HEK293 (cell line): ENCODE measurements at regions not wholly inside any gene's neighbourhood (a gene's known extent, or its start where the extent isn't known, plus 50 kb on each side); places are given as distances from the start of the nearest gene placed in this dataset.

Experiments
- CTCF ChIA-PET: fragments of 350-600 bp; formaldehyde crosslinking; extraction: SDS; loops from one replicate; lab custom pipeline; 2021; ENCODE audit warnings: antibody characterized with exemption; lab: Yijun Ruan, JAX
- POLR2A ChIA-PET: fragments of 300-600 bp; formaldehyde crosslinking; extraction: SDS; loops from one replicate; lab custom pipeline; 2020; ENCODE audit warnings: antibody characterized with exemption, inconsistent platforms; lab: Yijun Ruan, JAX
- H3K27ac ChIP-seq: fragments of 200-500 bp; sonication (Bioruptor generic); 2 replicates; pipeline ENCODE4 v1.5.1; 2014; ENCODE audit warnings: low read depth, low read length, control low read depth, inconsistent platforms; ENCODE audit errors: extremely low read depth
- H3K36me3 ChIP-seq, 2 experiments: fragments of 200-500 bp in 1 of 2; sonication (Bioruptor generic) in 1 of 2; 1 replicate in 1 of 2; 2 replicates in 1 of 2; pipeline ENCODE4 v1.5.1; 2014 to 2017; ENCODE audit warnings: inconsistent platforms in 2 of 2, low read length in 2 of 2; ENCODE audit not compliant: control insufficient read depth in 2 of 2, insufficient read depth in 1 of 2
- H3K4me1 ChIP-seq: fragments of 200-500 bp; sonication (Bioruptor generic); 2 replicates; pipeline ENCODE4 v1.5.1; 2014; ENCODE audit warnings: mild to moderate bottlenecking, low read length, inconsistent platforms; ENCODE audit not compliant: control insufficient read depth, insufficient read depth
- H3K4me3 ChIP-seq: 2 replicates; pipeline ENCODE4 v1.5.1; 2011; ENCODE audit warnings: low read depth, mild to moderate bottlenecking, control low read depth, low read length, moderate library complexity
- H3K9me3 ChIP-seq: fragments of 200-500 bp; sonication (Bioruptor generic); 2 replicates; pipeline ENCODE4 v1.5.1; 2014; ENCODE audit warnings: low read depth, low read length, inconsistent platforms; ENCODE audit not compliant: control insufficient read depth, insufficient read depth
- BCL11A ChIP-seq: fragments of 450-650 bp; formaldehyde crosslinking; IDR thresholded peaks from 2 replicates; pipeline ENCODE4 v1.5.1; 2016; ENCODE audit warnings: low read depth, missing biosample characterization, missing genetic modification characterization
- SETDB1 ChIP-seq: IDR thresholded peaks from one replicate; pipeline ENCODE4 v1.6.1; 2017; ENCODE audit warnings: mild to moderate bottlenecking, low read length, moderate library complexity, mixed read lengths; ENCODE audit not compliant: insufficient read length
- ZNF112 ChIP-seq: fragments of 450-650 bp; formaldehyde crosslinking; IDR thresholded peaks from 2 replicates; pipeline ENCODE4 v1.5.0; 2017; ENCODE audit warnings: missing biosample characterization, missing genetic modification characterization
- ZNF169 ChIP-seq: fragments of 450-650 bp; formaldehyde crosslinking; IDR thresholded peaks from 2 replicates; pipeline ENCODE4 v1.5.1; 2016; ENCODE audit warnings: missing biosample characterization, missing genetic modification characterization
- ZNF223 ChIP-seq: fragments of 450-650 bp; formaldehyde crosslinking; IDR thresholded peaks from 2 replicates; pipeline ENCODE4 v1.5.1; 2016; ENCODE audit warnings: missing biosample characterization, missing genetic modification characterization
- ZNF366 ChIP-seq: fragments of 450-650 bp; formaldehyde crosslinking; conservative IDR thresholded peaks from 2 replicates; pipeline ENCODE4 v1.5.1; 2016; ENCODE audit warnings: missing biosample characterization, missing genetic modification characterization
- ZNF391 ChIP-seq: fragments of 450-650 bp; formaldehyde crosslinking; IDR thresholded peaks from 2 replicates; pipeline ENCODE4 v1.5.1; 2016; ENCODE audit warnings: low read depth, missing biosample characterization, missing genetic modification characterization, borderline replicate concordance
- ZNF530 ChIP-seq: fragments of 450-650 bp; formaldehyde crosslinking; IDR thresholded peaks from 2 replicates; pipeline ENCODE4 v1.5.1; 2016; ENCODE audit warnings: low read depth, missing biosample characterization, missing genetic modification characterization
- ZNF654 ChIP-seq: fragments of 450-650 bp; formaldehyde crosslinking; IDR thresholded peaks from 2 replicates; pipeline ENCODE4 v1.5.1; 2016; ENCODE audit warnings: low read depth, missing biosample characterization, missing genetic modification characterization
- ZSCAN23 ChIP-seq: fragments of 450-650 bp; formaldehyde crosslinking; IDR thresholded peaks from 2 replicates; pipeline ENCODE4 v1.5.1; 2016; ENCODE audit warnings: missing biosample characterization, missing genetic modification characterization
- TF ChIP-seq, protein P1 (sequence below): fragments of 450-650 bp; formaldehyde crosslinking; IDR thresholded peaks from 2 replicates; pipeline ENCODE4 v1.5.1; 2016; ENCODE audit warnings: missing biosample characterization, missing genetic modification characterization
- TF ChIP-seq, protein P2 (sequence below): fragments of 450-650 bp; IDR thresholded peaks from 2 replicates; pipeline ENCODE4 v1.5.1; 2018; ENCODE audit warnings: missing biosample characterization, mild to moderate bottlenecking, missing genetic modification characterization
- TF ChIP-seq, protein P3 (sequence below): fragments of 450-650 bp; formaldehyde crosslinking; IDR thresholded peaks from 2 replicates; pipeline ENCODE4 v1.5.1; 2016; ENCODE audit warnings: missing biosample characterization, missing genetic modification characterization, borderline replicate concordance

DNA sequence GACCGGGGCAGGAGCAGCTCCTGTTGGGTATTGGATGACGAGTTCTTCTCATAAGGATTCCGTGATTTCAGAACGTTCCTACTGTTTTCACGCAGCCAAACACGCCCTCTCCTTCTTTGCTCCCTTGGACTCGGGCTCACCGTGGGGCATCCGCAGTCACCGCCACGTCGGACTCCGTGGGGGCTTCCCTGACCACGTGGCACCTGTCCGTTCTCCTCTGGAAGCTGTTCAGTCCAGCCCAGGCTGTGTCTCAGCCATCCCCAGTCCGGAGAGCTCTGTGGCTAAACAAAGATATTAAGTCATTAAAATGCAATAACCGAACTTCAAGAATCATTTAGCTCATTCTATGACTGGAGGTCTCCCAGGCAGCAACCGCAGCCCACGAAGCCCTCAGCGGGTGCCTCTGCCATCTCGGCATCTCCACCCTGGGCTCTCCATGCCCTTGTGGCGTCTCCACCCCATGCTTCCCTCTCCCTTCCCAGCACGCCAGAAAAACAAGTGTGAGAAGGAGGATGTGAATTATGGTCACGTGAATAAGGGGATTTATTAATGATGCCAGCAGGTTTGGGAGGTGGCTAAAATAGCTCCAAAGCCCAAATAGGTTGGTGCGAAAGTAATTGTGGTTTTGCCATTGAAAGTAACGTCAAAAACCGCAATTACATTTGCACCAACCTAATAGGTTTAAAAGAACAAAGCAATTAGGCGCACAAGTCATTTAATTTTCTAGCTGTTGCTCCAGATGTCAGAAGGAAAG is 224.6 kb upstream of the PPP2R2D start:
- H3K4me1 ChIP-seq: no peaks in the 10 kb centered on the region
- ChIA-PET CTCF (no interaction called here), POLR2A (no interaction called here)
- no peak overlapping the region for H3K4me3 ChIP-seq
- TF ChIP-seq ZNF223: no peak
- TF ChIP-seq ZNF366: no peak
- TF ChIP-seq, protein P1, sequence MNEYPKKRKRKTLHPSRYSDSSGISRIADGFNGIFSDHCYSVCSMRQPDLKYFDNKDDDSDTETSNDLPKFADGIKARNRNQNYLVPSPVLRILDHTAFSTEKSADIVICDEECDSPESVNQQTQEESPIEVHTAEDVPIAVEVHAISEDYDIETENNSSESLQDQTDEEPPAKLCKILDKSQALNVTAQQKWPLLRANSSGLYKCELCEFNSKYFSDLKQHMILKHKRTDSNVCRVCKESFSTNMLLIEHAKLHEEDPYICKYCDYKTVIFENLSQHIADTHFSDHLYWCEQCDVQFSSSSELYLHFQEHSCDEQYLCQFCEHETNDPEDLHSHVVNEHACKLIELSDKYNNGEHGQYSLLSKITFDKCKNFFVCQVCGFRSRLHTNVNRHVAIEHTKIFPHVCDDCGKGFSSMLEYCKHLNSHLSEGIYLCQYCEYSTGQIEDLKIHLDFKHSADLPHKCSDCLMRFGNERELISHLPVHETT (tag by site-specific recombination): no peak
- no peak for TF ChIP-seq ZNF112 (tag by site-specific recombination)
- no peak for TF ChIP-seq ZNF530 (tag by site-specific recombination)
- TF ChIP-seq BCL11A (tag by site-specific recombination): no peak
- no peak for TF ChIP-seq ZNF169 (tag by site-specific recombination)
- no peak for TF ChIP-seq ZNF391 (tag by site-specific recombination)
- TF ChIP-seq, protein P2, sequence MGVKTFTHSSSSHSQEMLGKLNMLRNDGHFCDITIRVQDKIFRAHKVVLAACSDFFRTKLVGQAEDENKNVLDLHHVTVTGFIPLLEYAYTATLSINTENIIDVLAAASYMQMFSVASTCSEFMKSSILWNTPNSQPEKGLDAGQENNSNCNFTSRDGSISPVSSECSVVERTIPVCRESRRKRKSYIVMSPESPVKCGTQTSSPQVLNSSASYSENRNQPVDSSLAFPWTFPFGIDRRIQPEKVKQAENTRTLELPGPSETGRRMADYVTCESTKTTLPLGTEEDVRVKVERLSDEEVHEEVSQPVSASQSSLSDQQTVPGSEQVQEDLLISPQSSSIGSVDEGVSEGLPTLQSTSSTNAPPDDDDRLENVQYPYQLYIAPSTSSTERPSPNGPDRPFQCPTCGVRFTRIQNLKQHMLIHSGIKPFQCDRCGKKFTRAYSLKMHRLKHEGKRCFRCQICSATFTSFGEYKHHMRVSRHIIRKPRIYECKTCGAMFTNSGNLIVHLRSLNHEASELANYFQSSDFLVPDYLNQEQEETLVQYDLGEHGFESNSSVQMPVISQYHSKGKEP: no peak
- TF ChIP-seq, protein P3, sequence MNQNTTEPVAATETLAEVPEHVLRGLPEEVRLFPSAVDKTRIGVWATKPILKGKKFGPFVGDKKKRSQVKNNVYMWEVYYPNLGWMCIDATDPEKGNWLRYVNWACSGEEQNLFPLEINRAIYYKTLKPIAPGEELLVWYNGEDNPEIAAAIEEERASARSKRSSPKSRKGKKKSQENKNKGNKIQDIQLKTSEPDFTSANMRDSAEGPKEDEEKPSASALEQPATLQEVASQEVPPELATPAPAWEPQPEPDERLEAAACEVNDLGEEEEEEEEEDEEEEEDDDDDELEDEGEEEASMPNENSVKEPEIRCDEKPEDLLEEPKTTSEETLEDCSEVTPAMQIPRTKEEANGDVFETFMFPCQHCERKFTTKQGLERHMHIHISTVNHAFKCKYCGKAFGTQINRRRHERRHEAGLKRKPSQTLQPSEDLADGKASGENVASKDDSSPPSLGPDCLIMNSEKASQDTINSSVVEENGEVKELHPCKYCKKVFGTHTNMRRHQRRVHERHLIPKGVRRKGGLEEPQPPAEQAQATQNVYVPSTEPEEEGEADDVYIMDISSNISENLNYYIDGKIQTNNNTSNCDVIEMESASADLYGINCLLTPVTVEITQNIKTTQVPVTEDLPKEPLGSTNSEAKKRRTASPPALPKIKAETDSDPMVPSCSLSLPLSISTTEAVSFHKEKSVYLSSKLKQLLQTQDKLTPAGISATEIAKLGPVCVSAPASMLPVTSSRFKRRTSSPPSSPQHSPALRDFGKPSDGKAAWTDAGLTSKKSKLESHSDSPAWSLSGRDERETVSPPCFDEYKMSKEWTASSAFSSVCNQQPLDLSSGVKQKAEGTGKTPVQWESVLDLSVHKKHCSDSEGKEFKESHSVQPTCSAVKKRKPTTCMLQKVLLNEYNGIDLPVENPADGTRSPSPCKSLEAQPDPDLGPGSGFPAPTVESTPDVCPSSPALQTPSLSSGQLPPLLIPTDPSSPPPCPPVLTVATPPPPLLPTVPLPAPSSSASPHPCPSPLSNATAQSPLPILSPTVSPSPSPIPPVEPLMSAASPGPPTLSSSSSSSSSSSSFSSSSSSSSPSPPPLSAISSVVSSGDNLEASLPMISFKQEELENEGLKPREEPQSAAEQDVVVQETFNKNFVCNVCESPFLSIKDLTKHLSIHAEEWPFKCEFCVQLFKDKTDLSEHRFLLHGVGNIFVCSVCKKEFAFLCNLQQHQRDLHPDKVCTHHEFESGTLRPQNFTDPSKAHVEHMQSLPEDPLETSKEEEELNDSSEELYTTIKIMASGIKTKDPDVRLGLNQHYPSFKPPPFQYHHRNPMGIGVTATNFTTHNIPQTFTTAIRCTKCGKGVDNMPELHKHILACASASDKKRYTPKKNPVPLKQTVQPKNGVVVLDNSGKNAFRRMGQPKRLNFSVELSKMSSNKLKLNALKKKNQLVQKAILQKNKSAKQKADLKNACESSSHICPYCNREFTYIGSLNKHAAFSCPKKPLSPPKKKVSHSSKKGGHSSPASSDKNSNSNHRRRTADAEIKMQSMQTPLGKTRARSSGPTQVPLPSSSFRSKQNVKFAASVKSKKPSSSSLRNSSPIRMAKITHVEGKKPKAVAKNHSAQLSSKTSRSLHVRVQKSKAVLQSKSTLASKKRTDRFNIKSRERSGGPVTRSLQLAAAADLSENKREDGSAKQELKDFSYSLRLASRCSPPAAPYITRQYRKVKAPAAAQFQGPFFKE: no peak
- no peaks in the 10 kb centered on the region for H3K36me3 ChIP-seq
- no peaks in the 10 kb centered on the region for H3K9me3 ChIP-seq
- H3K27ac ChIP-seq: no peak overlapping the region

DNA sequence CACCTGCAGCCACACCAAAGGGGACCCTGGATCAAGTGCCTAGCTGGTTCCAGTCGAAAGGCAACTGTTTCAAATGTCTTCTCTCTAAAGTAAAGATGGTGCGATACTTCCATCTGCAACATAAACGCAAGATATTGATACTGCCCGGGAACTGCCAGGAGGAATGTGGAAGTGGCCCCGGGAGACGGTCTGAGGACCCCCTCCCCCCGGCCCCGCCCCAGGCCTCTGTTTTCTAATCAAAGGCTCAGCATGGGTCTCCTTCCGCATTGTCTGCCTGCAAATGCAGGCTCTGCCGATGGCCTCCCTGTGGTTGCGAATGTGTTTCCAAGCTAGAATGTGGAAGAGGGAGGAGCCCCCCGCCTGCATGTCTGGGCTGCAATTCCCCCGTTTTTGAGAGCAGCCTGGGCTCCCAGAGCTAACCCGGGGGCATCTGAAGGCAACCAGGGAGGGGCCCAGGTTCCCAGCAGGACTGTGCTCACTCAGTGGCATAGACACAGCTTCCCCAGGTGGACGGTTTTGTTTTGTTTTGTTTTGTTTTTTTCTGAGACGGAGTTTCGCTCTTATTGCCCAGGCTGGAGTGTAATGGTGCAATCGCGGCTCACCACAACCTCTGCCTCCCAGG is 223.9 kb upstream of the PPP2R2D start:
- ChIA-PET POLR2A (no interaction called here), CTCF (no interaction called here)
- Histone ChIP-seq H3K9me3 (no peaks in the 10 kb centered on the region), H3K27ac (no peak overlapping the region), H3K36me3 (no peaks in the 10 kb centered on the region), H3K4me1 (no peaks in the 10 kb centered on the region), H3K4me3 (no peak overlapping the region)
- no peak for TF ChIP-seq ZSCAN23 (tag by site-specific recombination)
- TF ChIP-seq ZNF654: no peak
- no peak for TF ChIP-seq SETDB1
